ENCODE measurements at regions not wholly inside any gene's neighbourhood (a gene's known extent, or its start where the extent isn't known, plus 50 kb on each side); places are given as distances from the start of the nearest gene placed in this dataset.

- no peak for TF ChIP-seq ZNF781 (CRISPR knock-in tag; IDR thresholded peaks at IDR 0.05; ENCODE audit: borderline replicate concordance, not compliant biosample characterization)
- TF ChIP-seq CTCF (CRISPR knock-in tag; IDR thresholded peaks at IDR 0.05): no peak
- no peak for TF ChIP-seq MTF1 (CRISPR knock-in tag; IDR thresholded peaks at IDR 0.05)
- TF ChIP-seq E2F5 (CRISPR knock-in tag; conservative IDR thresholded peaks at IDR 0.05): no peak
- no peak for TF ChIP-seq ZNF615 (CRISPR knock-in tag; IDR thresholded peaks at IDR 0.05; ENCODE audit: borderline replicate concordance)
- TF ChIP-seq NONO (IDR thresholded peaks at IDR 0.05): no peak
- no peak for TF ChIP-seq NONO (CRISPR knock-in tag; conservative IDR thresholded peaks at IDR 0.05)
- TF ChIP-seq ZNF850 (CRISPR knock-in tag; conservative IDR thresholded peaks at IDR 0.05): no peak
- TF ChIP-seq TRIM22 (IDR thresholded peaks at IDR 0.05): no peak
- no peak for TF ChIP-seq POLR2A (IDR thresholded peaks at IDR 0.05; ENCODE audit: insufficient read depth in 1 of 2, low read depth in 2 of 2, low read length in 2 of 2)
- no peak for TF ChIP-seq NCOA5 (CRISPR knock-in tag; IDR thresholded peaks at IDR 0.05)
Measured at GRCh38 chr18:9021458-9021857, 81.0 kb upstream of the NDUFV2 start.
